ENCODE measurements at regions not wholly inside any gene's neighbourhood (a gene's known extent, or its start where the extent isn't known, plus 50 kb on each side); places are given as distances from the start of the nearest gene placed in this dataset.
"Not testable (repeated sequence)": the region's sequence is repeated elsewhere in the genome, so short reads cannot be mapped to it uniquely, and the experiment has no call there.

DNA sequence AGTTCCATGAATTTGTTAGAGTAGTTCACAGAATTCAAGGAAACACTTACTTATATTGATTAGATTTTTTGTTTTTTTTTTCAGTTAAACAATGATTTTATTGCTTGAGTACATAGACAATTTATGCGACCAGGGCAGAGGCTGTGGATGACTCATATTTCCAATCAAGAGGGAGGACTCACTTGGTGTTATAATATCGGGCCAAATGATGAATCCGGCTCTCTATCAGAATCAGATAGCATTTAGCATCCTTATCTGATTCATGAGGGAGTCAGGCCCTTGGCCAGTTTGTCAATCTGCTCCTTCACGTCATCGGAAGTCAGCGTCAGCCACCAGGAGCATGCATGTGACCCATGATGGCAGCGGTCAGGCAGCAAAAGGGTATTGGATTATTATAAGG lies 82.3 kb upstream of the HUWE1 start:
- H3K27me3 ChIP-seq (ENCODE audit: control insufficient read depth, insufficient read depth, low read length): no peaks in the 10 kb centered on the region

DNA sequence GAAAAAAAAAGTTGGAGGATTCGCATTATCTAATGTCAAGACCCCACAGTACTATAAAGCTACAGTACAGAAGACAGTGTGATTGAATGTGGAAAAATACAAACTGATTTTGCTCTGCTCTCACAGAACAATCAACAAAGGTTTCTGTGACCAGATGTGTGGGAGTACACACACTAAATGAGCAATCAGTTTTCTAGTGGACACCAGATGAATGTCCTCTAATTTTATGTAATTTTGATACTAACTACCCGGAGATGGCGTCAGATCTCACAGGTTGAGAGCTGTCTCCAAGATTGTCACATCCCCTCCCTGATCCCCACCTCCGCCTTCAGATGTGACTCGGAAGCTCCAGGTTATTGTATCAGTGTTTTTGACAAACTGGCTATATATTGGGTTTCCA lies 81.9 kb upstream of the HUWE1 start:
- H3K9me3 Mint-ChIP-seq: no peaks in the 10 kb centered on the region
- intact Hi-C loops (cut with micrococcal nuclease): no loop called here
- no peaks in the 10 kb centered on the region for H3K4me1 Mint-ChIP-seq
- no peaks in the 10 kb centered on the region for H3K27me3 ChIP-seq (ENCODE audit: control insufficient read depth, insufficient read depth, low read length)
- TF ChIP-seq, protein P1, sequence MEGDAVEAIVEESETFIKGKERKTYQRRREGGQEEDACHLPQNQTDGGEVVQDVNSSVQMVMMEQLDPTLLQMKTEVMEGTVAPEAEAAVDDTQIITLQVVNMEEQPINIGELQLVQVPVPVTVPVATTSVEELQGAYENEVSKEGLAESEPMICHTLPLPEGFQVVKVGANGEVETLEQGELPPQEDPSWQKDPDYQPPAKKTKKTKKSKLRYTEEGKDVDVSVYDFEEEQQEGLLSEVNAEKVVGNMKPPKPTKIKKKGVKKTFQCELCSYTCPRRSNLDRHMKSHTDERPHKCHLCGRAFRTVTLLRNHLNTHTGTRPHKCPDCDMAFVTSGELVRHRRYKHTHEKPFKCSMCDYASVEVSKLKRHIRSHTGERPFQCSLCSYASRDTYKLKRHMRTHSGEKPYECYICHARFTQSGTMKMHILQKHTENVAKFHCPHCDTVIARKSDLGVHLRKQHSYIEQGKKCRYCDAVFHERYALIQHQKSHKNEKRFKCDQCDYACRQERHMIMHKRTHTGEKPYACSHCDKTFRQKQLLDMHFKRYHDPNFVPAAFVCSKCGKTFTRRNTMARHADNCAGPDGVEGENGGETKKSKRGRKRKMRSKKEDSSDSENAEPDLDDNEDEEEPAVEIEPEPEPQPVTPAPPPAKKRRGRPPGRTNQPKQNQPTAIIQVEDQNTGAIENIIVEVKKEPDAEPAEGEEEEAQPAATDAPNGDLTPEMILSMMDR (IDR thresholded peaks at IDR 0.05): no peak
- DNase-seq (no peak), ATAC-seq (no peak)
- H3K36me3 Mint-ChIP-seq: no peaks in the 10 kb centered on the region
- WGBS (ENCODE audit: insufficient coverage): no CpG with 5 or more reads among the region's 5 CpGs
- no peak overlapping the region for H3K4me3 Mint-ChIP-seq
- H3K36me3 ChIP-seq (ENCODE audit: control insufficient read depth, insufficient read depth, low read length): no peaks in the 10 kb centered on the region
- no peak overlapping the region for H3K27ac Mint-ChIP-seq
- H3K27me3 Mint-ChIP-seq (ENCODE audit: low read depth in 2 of 2): peaks cover 0 to 5% of the 10 kb centered on the region in 2 donors
- H3K27ac ChIP-seq (ENCODE audit: low read length): no peak overlapping the region
- H3K4me3 ChIP-seq (ENCODE audit: low read length): no peak overlapping the region
- H3K9me3 ChIP-seq (ENCODE audit: control insufficient read depth, insufficient read depth, low read length): no peaks in the 10 kb centered on the region
- H3K4me1 ChIP-seq (ENCODE audit: control insufficient read depth, insufficient read depth, low read length): no peaks in the 10 kb centered on the region

More for the DNA sequence above, 82.3 kb upstream of the HUWE1 start:
- Mint-ChIP-seq H3K27ac (no peak overlapping the region), H3K4me3 (no peak overlapping the region), H3K9me3 (no peaks in the 10 kb centered on the region), H3K4me1 (no peaks in the 10 kb centered on the region), H3K36me3 (no peaks in the 10 kb centered on the region), H3K27me3 (ENCODE audit: low read depth in 2 of 2) (peaks cover 0 to under 1% of the 10 kb centered on the region in 2 donors)
- Histone ChIP-seq H3K36me3 (ENCODE audit: control insufficient read depth, insufficient read depth, low read length) (no peaks in the 10 kb centered on the region), H3K4me1 (ENCODE audit: control insufficient read depth, insufficient read depth, low read length) (no peaks in the 10 kb centered on the region), H3K27ac (ENCODE audit: low read length) (no peak overlapping the region), H3K4me3 (ENCODE audit: low read length) (no peak overlapping the region), H3K9me3 (ENCODE audit: control insufficient read depth, insufficient read depth, low read length) (no peaks in the 10 kb centered on the region)
- intact Hi-C loops (cut with micrococcal nuclease): no loop called here
- TF ChIP-seq, protein P1 (IDR thresholded peaks at IDR 0.05): no peak
- ATAC-seq (no peak), DNase-seq (no peak)
- WGBS (ENCODE audit: insufficient coverage): 71% methylated on average over 3 of the region's 7 CpGs

DNA sequence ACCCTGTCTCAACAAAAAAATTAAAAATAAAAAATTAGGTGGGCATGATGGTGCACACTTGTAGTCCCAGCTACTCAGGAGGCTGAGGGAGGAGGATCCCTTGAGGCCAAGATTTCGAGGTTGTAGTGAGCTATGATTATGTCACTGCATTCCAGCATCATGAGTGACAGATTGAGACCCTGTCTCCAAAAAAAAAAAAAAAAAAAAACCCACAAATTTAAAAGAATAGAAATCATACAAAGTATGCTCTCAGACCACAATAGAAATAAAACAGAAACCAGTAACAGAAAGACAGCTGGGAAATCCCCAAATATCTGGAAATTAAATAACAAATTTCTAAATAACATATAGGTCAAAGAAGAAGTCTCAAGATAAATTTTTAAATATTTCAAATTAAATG lies 81.0 kb upstream of the HUWE1 start:
- Mint-ChIP-seq H3K4me3 (no peak overlapping the region), H3K27ac (no peak overlapping the region)
- no peaks in the 10 kb centered on the region for H3K4me1 ChIP-seq (ENCODE audit: control insufficient read depth, insufficient read depth, low read length)

DNA sequence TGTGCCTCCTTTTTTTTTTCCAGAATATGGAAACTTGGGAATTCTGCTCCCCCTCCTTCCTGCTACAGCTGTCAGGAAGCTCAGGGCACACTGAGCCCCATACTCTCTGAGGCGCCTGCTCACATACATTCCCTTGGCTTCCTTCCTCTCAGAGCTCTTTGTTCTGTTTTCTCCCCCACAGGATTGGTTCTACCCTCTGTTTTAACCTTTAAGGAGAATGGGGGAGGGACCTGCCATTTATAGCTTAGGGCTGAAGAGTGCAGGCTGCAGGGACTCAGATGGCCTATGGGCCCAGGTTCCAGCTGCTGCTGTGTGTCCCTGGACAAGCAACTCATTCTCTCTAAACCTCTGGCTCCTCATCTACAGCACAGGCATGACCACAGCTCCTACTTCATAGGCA lies 70.7 kb upstream of the HUWE1 start:
- DNase-seq; H3K4me1 ChIP-seq (ENCODE audit: control insufficient read depth, insufficient read depth, low read length); H3K4me1 Mint-ChIP-seq; H3K27me3 ChIP-seq (ENCODE audit: control insufficient read depth, insufficient read depth, low read length); ATAC-seq; intact Hi-C loops (cut with micrococcal nuclease); H3K27ac ChIP-seq (ENCODE audit: low read length); H3K36me3 Mint-ChIP-seq; H3K27ac Mint-ChIP-seq; H3K9me3 ChIP-seq (ENCODE audit: control insufficient read depth, insufficient read depth, low read length); H3K4me3 Mint-ChIP-seq; H3K36me3 ChIP-seq (ENCODE audit: control insufficient read depth, insufficient read depth, low read length); H3K9me3 Mint-ChIP-seq; H3K27me3 Mint-ChIP-seq (ENCODE audit: low read depth in 2 of 2); H3K4me3 ChIP-seq (ENCODE audit: low read length): not testable (repeated sequence)
- no CpG with 5 or more reads among the region's 1 CpG for WGBS (ENCODE audit: insufficient coverage)

More for the DNA sequence above, 81.0 kb upstream of the HUWE1 start:
- no peaks in the 10 kb centered on the region for H3K9me3 Mint-ChIP-seq
- no CpG with 5 or more reads among the region's 1 CpG for WGBS (ENCODE audit: insufficient coverage)
- no peaks in the 10 kb centered on the region for H3K27me3 ChIP-seq (ENCODE audit: control insufficient read depth, insufficient read depth, low read length)
- no peak for ATAC-seq
- no peak overlapping the region for H3K4me3 ChIP-seq (ENCODE audit: low read length)
- DNase-seq: no peak
- no peak overlapping the region for H3K27ac ChIP-seq (ENCODE audit: low read length)
- peaks cover 0 to 6% of the 10 kb centered on the region in 2 donors for H3K27me3 Mint-ChIP-seq (ENCODE audit: low read depth in 2 of 2)
- no peaks in the 10 kb centered on the region for H3K36me3 ChIP-seq (ENCODE audit: control insufficient read depth, insufficient read depth, low read length)
- intact Hi-C loops (cut with micrococcal nuclease): no loop called here
- TF ChIP-seq, protein P1 (IDR thresholded peaks at IDR 0.05): no peak
- no peaks in the 10 kb centered on the region for H3K9me3 ChIP-seq (ENCODE audit: control insufficient read depth, insufficient read depth, low read length)
- no peaks in the 10 kb centered on the region for H3K4me1 Mint-ChIP-seq
- H3K36me3 Mint-ChIP-seq: no peaks in the 10 kb centered on the region

Measured in natural killer cell (primary cell).